ENCODE measurements at regions not wholly inside any gene's neighbourhood (a gene's known extent, or its start where the extent isn't known, plus 50 kb on each side); places are given as distances from the start of the nearest gene placed in this dataset.

GRCh38 chr7:152910545-152911225 lies 151.1 kb downstream of the ACTR3B start:
- WGBS, 2 donors, result 27 to 38% methylated on average over 14 to 17 of the region's 17 CpGs
- no peaks in the 10 kb centered on the region for H3K9me3 ChIP-seq
- intact Hi-C loops (cut with DNase I), result no loop called here
- no peak overlapping the region for H3K4me3 ChIP-seq (replicated peaks in 1 of 3)
- TF ChIP-seq POLR2A (IDR thresholded peaks at IDR 0.05) (no peak), CTCF (IDR thresholded peaks at IDR 0.05) (no peak)
- no peaks in the 10 kb centered on the region for H3K36me3 ChIP-seq
- H3K4me1 ChIP-seq, result peaks cover 8 to 23% of the 10 kb centered on the region in 2 donors
- H3K27ac ChIP-seq, result peak overlapping the region; percentile 77 to 89 (median 81)
- DNase-seq, result peak; percentile 79
- H3K27me3 ChIP-seq, result no peaks in the 10 kb centered on the region

DNA sequence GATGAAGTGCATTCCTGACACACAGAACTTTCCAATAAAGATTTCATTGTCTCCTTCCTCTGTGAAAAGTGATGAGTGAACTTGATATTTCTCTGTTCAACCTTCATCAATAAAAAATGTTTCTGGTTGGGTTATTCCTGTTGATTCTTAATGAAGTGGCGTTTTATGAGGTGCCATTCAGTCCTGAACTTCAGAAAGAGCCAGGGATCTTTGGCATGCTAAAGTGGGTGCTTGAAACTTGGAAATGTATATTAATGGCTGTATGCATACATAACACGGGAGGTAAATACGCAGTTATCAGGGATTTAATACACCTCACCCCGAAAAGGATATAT lies 151.6 kb downstream of the ACTR3B start:
- H3K36me3 ChIP-seq, result no peaks in the 10 kb centered on the region
- peak overlapping the region; percentile 50 to 89 (median 81) for H3K27ac ChIP-seq
- WGBS, 2 donors, result 79 to 83% methylated on average over 4 of the region's 4 CpGs
- peaks cover 8 to 23% of the 10 kb centered on the region in 2 donors for H3K4me1 ChIP-seq
- intact Hi-C loops (cut with DNase I), result no loop called here
- DNase-seq, result no peak
- no peak for TF ChIP-seq POLR2A (IDR thresholded peaks at IDR 0.05)
- no peak for TF ChIP-seq CTCF (IDR thresholded peaks at IDR 0.05)
- H3K4me3 ChIP-seq (replicated peaks in 1 of 3), result no peak overlapping the region
- H3K9me3 ChIP-seq, result no peaks in the 10 kb centered on the region
- no peaks in the 10 kb centered on the region for H3K27me3 ChIP-seq

DNA sequence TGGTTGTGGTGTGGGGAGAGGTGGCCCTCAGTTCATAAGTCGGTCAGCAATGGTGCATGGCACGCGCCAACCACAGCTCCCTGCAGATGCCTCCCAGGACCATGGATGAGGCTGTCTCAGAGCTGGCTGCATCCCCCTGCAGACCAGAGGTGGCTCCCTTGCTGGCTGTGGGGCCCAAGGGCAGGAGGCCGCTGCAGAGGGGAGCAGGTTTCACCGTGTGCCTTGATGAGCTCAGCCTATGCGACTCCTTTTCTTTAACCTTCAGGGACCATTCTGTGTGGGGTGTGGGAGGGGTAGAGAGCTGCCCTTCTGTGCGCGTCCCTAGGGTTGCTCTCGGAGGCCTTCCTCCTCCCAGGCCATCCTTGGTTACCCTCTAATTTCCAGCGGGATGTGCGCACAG lies 152.4 kb downstream of the ACTR3B start:
- no peaks in the 10 kb centered on the region for H3K27me3 ChIP-seq
- H3K27ac ChIP-seq, result no peak overlapping the region
- H3K4me3 ChIP-seq (replicated peaks in 1 of 3), result no peak overlapping the region
- no peak for TF ChIP-seq POLR2A (IDR thresholded peaks at IDR 0.05)
- TF ChIP-seq CTCF (IDR thresholded peaks at IDR 0.05), result no peak
- no peaks in the 10 kb centered on the region for H3K36me3 ChIP-seq
- H3K4me1 ChIP-seq, result peaks cover 8 to 23% of the 10 kb centered on the region in 2 donors
- WGBS, 2 donors, result 92% methylated on average over 8 to 11 of the region's 11 CpGs
- no peak for DNase-seq
- intact Hi-C loops (cut with DNase I), result no loop called here
- no peaks in the 10 kb centered on the region for H3K9me3 ChIP-seq

- WGBS, 2 donors, result 94% methylated on average over 5 of the region's 5 CpGs
- no peak overlapping the region for H3K27ac ChIP-seq
Measured at GRCh38 chr7:152912511-152912910, 153.0 kb downstream of the ACTR3B start.

More at GRCh38 chr7:152912511-152912910, 153.0 kb downstream of the ACTR3B start:
- H3K4me3 ChIP-seq (replicated peaks in 1 of 3), result no peak overlapping the region
- TF ChIP-seq CTCF (IDR thresholded peaks at IDR 0.05) (no peak), POLR2A (IDR thresholded peaks at IDR 0.05) (no peak)
- DNase-seq, result no peak
- no peaks in the 10 kb centered on the region for H3K9me3 ChIP-seq
- peaks cover 8 to 23% of the 10 kb centered on the region in 2 donors for H3K4me1 ChIP-seq
- intact Hi-C loops (cut with DNase I), result no loop called here
- H3K27me3 ChIP-seq, result no peaks in the 10 kb centered on the region
- H3K36me3 ChIP-seq, result no peaks in the 10 kb centered on the region

All from thyroid gland (tissue), 4 donors.